ENCODE measurements at regions not wholly inside any gene's neighbourhood (a gene's known extent, or its start where the extent isn't known, plus 50 kb on each side); places are given as distances from the start of the nearest gene placed in this dataset.

GRCh38 chr22:22103078-22103875 lies 120.7 kb upstream of the TOP3B start:
- H3K4me2 ChIP-seq (ENCODE audit: low read length) = no peak overlapping the region
- H3K27me3 ChIP-seq (ENCODE audit: insufficient read depth, low read depth, low read length) = no peaks in the 10 kb centered on the region
- no peak overlapping the region for H3K9ac ChIP-seq (ENCODE audit: low read length)
- no peak overlapping the region for H3K27ac ChIP-seq (ENCODE audit: low read length)
- H3K4me3 ChIP-seq (ENCODE audit: low read length) = no peak overlapping the region
- no peaks in the 10 kb centered on the region for H3K79me2 ChIP-seq (replicated peaks; ENCODE audit: insufficient read depth, low read length)
- no peaks in the 10 kb centered on the region for H4K20me1 ChIP-seq (ENCODE audit: insufficient read depth)
- no peaks in the 10 kb centered on the region for H3K9me2 ChIP-seq (ENCODE audit: insufficient read depth, low read length)
- TF ChIP-seq REST (IDR thresholded peaks at IDR 0.05; ENCODE audit: borderline replicate concordance) (no peak), CTCF (IDR thresholded peaks at IDR 0.05; ENCODE audit: poor library complexity, severe bottlenecking) (peak; percentile 20)
- H3K36me3 ChIP-seq (ENCODE audit: insufficient read depth, low read length) = no peaks in the 10 kb centered on the region
- no peaks in the 10 kb centered on the region for H3K9me3 ChIP-seq (ENCODE audit: low read length)
- no peak overlapping the region for H2AFZ ChIP-seq (ENCODE audit: low read depth, low read length)
- H3F3A ChIP-seq (ENCODE audit: insufficient read depth, low read length, poor library complexity, severe bottlenecking) = no peaks in the 10 kb centered on the region

GRCh38 chr22:22099833-22100812 lies 117.5 kb upstream of the TOP3B start:
- H3K9ac ChIP-seq (ENCODE audit: low read length) = no peak overlapping the region
- no peak overlapping the region for H3K27ac ChIP-seq (ENCODE audit: low read length)
- no peak overlapping the region for H2AFZ ChIP-seq (ENCODE audit: low read depth, low read length)
- no peaks in the 10 kb centered on the region for H3K36me3 ChIP-seq (ENCODE audit: insufficient read depth, low read length)
- H3K9me3 ChIP-seq (ENCODE audit: low read length) = no peaks in the 10 kb centered on the region
- no peak overlapping the region for H3K4me3 ChIP-seq (ENCODE audit: low read length)
- H3K4me2 ChIP-seq (ENCODE audit: low read length) = no peak overlapping the region
- no peaks in the 10 kb centered on the region for H3F3A ChIP-seq (ENCODE audit: insufficient read depth, low read length, poor library complexity, severe bottlenecking)
- H3K27me3 ChIP-seq (ENCODE audit: insufficient read depth, low read depth, low read length) = no peaks in the 10 kb centered on the region
- H3K9me2 ChIP-seq (ENCODE audit: insufficient read depth, low read length) = no peaks in the 10 kb centered on the region
- no peaks in the 10 kb centered on the region for H3K79me2 ChIP-seq (replicated peaks; ENCODE audit: insufficient read depth, low read length)
- TF ChIP-seq CTCF (IDR thresholded peaks at IDR 0.05; ENCODE audit: poor library complexity, severe bottlenecking) = peak; percentile 31
- no peak for TF ChIP-seq SMC3 (conservative IDR thresholded peaks at IDR 0.05; ENCODE audit: poor library complexity)
- no peaks in the 10 kb centered on the region for H4K20me1 ChIP-seq (ENCODE audit: insufficient read depth)
